ENCODE measurements at regions not wholly inside any gene's neighbourhood (a gene's known extent, or its start where the extent isn't known, plus 50 kb on each side); places are given as distances from the start of the nearest gene placed in this dataset.
"Not testable (repeated sequence)": the region's sequence is repeated elsewhere in the genome, so short reads cannot be mapped to it uniquely, and the experiment has no call there.

DNA sequence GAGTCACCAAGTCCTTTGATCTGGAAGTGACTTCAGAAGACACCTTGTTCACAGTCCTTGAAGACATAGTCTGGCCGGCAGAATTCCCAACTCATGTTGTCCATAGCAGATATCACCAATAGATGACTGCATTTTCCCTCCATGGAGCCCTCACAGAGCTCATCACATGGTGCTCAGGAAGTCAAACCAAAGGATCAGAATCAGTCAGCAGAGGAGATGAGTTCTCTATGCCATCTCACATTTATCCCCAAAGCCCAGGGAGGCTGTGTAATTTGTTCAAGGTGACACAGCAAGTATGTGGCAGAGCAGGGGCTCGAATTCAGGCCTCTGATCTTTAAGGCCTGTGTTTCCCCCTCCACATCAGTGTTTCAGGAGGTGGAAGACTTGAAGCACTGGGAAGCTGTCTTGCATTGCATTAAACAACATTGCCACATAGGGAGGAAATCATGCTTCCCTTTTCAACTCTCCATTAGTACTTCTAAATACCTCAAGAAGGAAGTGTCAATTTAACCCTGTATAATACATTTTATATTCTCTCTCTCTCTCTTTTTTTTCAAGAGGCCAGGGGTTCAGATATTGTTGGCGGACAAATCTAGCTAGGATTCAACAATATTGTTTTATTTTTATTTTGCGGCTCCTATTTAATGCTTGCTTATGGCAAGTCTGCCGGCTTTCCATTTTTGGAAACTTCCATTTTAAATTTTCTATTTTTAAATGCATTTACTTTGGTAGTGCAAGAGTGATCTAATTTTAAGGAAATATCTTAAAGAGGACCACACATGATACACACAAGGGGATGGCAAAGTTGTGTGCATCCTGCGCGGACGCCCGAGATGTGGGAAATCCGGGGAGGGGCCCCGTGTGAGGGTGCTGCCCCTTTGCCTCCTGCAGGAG, 61.9 kb downstream of the NPIPB5 start:
- not testable (repeated sequence) for DNase-seq (ENCODE audit: low spot score)

DNA sequence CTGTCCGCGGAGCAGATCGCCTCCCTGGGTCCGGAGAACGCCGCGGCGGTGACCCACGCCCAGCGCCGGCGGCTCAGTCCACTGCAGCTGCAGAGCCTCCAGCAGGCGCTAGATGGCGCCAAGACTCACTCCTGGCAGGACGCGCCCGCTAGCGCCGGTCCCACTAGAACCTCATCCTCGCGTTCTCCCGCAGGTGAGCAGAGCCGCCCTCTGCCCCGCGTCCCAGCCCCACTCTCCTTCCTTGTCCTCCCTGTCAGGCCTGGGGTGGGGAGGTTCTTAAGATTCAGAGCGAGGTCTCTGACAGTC, 62.5 kb downstream of the NPIPB5 start:
- not testable (repeated sequence) for DNase-seq (ENCODE audit: low spot score)

DNA sequence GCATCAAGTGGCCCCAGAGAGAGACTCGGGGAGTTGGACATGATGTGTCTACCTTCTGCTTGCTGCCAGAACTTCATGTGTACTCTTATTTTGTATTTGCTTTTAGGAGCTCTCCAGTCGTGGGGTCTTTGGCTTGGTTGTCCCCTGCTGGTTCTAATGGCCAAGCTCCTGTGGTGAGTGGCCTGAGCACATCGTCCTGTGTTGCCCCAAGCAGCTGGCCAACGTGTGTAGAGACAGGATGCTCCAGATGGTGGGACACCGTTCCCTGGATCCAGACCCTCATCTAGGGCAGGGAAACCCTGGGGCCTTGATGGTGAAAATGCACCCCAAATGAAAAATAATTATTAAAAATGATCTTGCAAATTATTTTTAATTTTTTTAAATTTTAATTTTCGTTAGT, 65.8 kb downstream of the NPIPB5 start:
- not testable (repeated sequence) for DNase-seq (ENCODE audit: low spot score)

DNA sequence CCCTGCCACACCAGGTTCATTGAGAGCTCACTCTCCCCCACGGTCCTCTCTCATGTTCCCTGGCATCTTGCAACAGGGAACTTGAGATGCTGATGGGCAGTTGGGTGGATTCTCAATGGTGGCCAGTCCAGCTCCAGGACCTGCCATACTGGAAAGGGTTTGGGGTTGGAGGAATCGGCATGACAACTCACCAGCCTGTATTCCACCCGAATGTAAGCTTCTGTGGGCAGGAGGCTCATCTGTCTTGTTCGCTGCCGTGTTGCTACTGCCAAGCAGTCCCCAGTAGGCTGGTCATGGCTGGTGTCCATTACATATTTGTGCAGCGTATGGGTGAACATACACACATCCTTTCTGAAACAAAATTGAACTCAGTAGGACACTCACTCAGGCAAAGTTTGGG, 72.5 kb downstream of the NPIPB5 start:
- DNase-seq (ENCODE audit: low spot score), result not testable (repeated sequence)

DNA sequence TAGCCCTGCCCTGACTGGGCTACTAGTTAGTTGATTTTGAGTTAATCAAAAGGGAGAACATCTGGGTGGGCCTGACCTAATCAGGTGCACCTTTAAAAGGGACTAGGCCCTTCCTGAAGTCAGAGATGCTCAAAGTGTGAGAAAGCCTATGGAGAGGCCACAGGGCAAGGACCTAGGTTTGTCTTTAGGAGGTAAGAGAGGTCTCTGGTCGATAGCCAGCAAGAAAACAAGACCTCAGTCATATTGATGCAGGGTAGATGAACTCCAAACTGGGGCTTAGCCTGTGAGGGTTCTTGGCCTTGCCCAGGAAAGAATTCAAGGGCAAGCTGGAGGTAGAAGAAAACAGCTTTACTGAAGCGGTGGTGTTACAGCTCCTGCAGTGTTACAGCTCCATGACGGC, 73.8 kb downstream of the NPIPB5 start:
- DNase-seq (ENCODE audit: low spot score), result not testable (repeated sequence)

DNA sequence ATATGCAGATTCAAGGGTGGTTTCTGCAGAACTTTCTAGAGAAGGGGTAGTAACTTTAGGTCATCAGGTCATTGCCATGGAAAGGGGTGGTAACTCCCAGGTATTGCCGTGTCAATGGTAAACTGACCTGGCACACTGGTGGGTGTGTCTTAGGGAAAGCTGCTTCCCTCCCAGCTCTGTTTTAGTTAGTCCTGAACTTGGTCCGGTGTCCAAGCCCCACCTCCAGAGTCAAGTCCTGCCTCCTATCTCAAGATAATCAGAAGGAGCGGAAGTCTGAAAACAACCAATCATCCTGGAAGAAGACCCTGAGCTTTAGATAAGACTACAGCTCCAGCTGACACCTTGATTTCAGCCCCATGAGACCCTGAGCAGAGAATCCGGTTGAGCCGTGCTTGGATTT, 74.2 kb downstream of the NPIPB5 start:
- not testable (repeated sequence) for DNase-seq (ENCODE audit: low spot score)

DNA sequence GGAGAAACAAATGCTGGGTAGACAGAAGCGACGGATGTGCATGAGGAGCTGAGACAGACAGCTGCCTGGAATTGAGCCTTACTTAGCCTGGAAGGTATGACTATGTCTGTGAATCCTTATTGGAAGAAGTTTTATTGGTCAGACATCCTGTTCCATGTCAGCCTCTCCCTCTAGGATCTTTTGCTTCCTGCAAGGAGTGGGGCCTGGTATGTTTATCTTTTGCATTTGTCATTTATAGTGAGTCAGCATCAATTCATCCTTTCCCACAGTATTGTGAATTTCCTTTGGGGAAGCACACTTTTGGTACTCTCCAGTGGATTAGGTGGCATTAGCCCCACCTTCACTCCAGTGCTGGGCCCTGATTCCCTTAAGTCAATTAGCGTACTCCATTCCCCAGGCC, 74.7 kb downstream of the NPIPB5 start:
- DNase-seq (ENCODE audit: low spot score), result peak; percentile 79

DNA sequence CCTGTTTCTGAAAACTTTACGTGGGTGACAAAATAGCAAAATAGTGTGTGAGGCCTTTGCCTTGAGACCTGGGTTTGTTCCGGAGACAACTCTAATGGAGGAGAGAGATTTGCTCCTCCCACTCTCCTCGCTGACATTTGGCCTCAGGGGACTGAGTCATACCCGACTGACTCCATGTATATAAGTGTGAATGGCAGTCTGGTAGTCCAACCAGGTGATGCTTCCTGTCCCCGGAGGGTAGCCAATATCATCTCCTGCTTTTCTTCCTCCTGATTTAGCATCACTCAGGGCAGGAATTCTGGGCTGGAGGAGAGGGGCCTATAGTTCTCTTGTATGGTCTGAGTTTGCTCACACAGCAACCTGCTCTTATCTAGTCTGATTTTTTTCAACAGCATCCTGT, 76.0 kb downstream of the NPIPB5 start:
- DNase-seq (ENCODE audit: low spot score), result not testable (repeated sequence)

DNA sequence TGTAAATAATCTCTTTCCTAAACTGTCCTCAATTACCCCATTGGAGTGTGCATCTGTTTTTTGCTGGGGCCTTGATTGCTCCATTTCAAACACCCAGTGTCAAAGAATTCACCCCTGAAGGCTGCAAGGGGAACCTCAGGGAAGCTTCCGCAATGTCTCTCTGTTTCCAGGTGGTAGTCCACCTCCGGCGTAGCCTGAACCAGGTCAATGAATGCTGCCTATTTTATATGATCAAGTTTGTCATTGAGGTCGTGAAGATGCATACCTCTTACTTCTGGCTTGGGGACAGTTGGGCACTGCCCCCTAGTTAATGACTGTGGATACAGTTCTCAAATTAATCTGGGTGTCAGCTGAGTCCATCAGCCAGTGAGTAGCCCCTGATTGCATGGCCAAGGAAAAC, 79.1 kb downstream of the NPIPB5 start:
- DNase-seq (ENCODE audit: low spot score), result not testable (repeated sequence)

DNA sequence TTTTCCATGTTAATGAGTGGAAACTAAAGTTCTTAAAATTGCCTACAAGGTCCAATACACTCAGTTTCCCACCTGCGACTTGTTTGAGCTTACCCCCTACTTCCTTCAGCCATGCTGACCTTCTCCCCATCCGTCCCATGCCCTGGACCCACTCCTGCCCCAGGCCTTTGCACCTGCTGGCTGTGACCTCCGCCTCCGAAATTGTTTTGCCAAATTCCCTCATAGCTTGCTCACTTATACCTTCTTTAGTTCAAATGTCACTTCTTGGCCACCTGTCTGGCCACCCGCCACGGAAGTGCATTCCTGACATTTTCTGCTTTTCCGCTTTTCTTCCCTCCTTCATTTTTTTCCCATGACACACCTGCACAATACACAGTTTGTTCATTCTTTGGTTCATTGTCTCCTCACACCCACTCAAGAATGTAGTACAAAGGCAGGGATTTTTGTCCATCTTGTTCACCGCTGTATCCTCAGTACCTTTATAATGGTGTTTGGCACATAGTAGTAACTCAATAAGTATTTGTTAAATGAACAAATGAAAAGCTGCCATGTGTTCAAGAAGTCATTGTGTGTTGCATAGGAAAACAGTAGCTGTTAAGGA, 85.9 kb downstream of the NPIPB5 start:
- not testable (repeated sequence) for DNase-seq (ENCODE audit: low spot score)

DNA sequence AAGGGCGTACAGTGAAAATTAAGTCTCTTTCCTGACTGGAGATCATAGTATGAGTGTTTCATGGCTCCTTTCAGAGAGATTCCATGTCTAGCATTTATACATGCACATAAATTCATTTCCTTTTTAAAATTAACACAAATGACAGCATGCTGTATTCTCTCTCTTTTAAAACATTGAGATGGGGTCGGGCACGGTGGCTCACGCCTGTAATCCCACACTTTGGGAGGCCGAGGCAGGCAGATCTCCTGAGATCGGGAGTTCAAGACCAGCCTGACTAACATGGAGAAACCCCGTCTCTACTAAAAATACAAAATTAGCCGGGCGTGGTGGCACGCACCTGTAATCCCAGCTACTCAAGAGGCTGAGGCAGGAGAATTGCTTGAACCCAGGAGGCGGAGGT, 93.1 kb downstream of the NPIPB5 start:
- not testable (repeated sequence) for DNase-seq (ENCODE audit: low spot score)

DNA sequence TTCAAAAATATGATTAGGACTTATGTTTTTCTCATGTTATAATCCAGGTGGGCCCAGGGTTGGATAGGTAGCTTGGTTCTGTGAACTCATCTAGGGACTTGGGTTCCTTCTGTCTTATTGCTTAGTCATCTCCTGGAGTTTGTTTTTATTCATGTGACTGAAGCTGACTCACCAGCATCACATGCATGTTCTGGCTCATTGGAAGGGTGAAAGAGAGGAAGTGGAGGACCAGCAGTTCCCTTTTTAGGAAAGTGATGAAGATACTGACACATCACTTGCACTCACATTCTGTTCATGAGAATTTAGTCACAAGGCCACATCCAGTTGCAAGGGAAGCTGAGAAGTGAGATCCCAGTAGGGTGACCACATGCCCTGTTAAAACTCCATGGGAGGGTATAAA, 95.9 kb downstream of the NPIPB5 start:
- not testable (repeated sequence) for DNase-seq (ENCODE audit: low spot score)

DNA sequence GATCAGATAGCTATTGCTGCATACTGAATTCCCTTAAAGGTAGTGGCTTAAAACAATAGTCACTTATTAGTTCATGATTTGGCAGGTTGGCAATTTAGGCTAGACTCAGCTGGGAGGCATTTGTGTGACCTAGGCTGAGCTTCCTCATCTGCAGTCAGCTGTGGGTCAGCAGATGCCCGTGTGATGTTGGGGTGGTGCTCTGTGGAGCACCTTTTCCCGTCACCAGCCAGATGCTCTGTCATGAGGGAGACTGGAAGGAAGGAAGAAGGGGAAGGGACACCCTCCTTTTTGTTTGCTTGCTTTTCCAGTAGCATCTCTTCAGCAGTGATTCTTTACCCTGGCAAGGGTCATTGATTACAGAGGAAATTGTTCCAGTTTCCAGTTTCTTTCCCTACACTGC, 99.1 kb downstream of the NPIPB5 start:
- DNase-seq (ENCODE audit: low spot score), result not testable (repeated sequence)

DNA sequence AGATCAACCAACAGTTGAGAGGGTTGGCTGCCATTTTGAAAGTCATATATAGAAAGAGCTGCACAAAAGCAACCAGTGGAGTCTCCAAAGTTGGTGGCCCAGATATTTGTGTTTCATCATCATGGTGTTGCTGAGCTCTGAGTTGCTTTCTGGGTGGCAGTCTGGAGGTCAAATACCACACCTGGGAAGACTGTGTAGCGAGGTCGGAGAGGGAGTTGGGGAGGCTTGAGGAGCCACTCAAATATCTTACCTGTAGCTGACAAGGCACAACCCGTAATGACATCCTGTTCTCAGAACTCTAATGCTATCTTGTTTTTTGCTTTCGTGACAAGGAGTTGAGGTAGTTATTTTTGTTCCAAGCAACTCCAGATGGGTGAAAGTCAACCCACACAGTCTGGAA, 100.4 kb downstream of the NPIPB5 start:
- DNase-seq (ENCODE audit: low spot score), result not testable (repeated sequence)

DNA sequence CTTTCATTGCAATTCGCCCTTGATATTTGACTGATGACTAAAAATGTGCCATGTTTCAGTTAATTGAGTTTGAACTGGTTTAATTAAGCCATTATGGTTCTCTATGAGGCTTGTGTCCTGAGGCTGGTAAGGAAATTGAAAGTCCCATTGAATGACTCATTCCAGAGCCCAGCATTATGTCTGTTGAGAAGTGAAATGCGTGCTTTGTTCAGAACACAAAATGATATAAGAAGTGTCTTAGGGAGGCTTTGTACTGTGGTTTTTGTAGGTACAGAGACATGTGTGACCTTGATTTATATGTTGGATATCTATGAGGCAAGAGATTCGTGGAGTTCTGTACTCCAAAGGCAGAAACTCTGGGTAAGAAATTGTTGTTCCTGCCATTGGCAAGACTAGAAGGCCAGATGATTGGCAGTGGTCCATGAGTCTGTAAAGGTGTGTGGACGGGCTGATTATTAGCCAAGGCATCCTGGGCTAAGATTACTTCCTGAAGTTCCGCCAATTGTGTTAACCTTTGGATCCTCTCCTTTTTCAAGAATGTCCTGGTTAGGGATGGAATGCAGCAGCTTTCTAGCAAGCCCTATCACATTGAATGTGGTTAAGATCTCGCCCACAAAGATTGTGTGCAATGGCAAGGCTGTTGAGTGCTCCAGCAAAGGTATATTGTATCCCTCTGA, 103.7 kb downstream of the NPIPB5 start:
- DNase-seq (ENCODE audit: low spot score), result no peak

DNA sequence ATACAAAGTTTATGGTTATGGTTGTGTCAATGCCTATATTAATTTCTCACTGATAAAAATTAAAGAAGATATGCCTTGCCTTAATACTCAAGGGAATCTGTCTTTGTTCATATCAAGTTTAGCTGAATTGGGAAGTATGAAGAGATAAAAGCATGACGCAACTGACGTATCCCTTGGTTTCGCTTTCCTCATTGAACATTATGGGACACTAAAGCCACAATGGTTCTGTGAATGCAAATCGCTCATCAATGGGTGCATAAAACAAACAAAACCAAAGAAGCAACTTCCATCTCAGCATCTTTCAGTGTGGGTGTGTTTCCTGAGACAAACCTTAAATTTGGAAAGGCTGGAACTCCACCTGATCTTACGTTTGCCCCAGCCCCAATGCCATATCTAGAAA, 108.2 kb downstream of the NPIPB5 start:
- DNase-seq (ENCODE audit: low spot score), result no peak

DNA sequence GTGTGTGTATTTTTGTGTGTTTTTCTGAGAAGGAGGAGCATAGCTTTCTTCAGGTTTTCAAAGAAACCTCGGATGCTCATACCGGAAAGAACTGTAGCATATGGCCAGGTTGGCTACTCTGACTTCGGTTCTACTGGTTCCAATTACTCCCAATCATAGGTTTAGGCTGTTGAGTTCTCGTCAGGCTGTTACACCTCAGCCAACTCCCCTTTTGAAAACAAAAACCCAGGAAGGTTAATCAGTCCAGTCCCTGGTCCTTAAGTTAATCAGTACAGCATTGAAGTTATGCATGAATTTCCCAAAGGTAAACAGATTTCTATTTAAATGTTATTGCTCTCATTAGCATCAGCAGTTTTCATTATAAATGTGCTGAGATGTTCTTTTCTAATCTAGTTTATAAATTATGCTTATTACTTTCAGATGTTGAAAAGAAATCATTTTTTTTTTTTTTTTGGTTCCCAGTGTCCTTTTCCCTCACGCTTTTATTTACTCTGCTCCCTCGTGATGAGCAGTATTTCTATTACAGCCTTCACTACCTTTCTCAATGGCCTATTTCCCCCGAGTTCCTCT, 111.0 kb downstream of the NPIPB5 start:
- no peak for DNase-seq (ENCODE audit: low spot score)

DNA sequence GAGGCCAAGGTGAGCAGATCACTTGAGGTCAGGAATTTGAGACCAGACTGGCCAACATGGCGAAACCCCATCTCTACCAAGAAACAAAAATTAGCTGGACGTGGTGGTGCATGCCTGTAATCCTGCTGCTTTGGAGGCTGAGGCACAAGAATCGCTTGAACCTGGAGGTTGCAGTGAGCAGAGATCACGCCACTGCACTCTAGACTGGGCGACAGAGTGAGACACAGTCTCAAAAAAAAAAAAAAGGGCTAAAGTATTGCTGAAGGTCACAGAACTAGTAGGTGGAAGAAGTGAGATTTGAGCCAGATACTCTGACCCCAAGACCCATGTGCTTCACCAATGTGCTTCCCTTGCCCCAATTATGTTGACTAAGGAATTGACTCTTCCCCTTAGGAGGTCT, 112.0 kb downstream of the NPIPB5 start:
- DNase-seq (ENCODE audit: low spot score), result no peak

DNA sequence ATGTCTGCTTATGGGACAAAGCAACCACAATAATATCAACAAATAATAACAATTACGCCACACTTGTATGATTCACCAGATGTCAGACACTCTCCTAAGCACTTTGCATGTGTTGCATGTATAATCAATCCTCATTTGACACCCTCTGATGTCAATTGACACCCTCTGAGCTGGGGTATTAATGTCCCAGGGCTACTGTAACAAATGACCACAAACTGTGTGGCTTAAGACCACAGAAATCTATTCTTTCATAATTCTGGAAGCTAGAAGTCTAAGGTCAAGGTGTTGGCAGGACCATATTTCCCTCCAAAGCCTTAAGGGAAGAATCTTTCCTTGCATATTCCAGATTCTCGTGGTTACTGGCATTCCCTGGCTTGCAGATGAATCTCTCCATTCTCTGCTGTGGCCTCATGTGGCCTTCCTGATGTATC, 112.7 kb downstream of the NPIPB5 start:
- DNase-seq (ENCODE audit: low spot score), result no peak

DNA sequence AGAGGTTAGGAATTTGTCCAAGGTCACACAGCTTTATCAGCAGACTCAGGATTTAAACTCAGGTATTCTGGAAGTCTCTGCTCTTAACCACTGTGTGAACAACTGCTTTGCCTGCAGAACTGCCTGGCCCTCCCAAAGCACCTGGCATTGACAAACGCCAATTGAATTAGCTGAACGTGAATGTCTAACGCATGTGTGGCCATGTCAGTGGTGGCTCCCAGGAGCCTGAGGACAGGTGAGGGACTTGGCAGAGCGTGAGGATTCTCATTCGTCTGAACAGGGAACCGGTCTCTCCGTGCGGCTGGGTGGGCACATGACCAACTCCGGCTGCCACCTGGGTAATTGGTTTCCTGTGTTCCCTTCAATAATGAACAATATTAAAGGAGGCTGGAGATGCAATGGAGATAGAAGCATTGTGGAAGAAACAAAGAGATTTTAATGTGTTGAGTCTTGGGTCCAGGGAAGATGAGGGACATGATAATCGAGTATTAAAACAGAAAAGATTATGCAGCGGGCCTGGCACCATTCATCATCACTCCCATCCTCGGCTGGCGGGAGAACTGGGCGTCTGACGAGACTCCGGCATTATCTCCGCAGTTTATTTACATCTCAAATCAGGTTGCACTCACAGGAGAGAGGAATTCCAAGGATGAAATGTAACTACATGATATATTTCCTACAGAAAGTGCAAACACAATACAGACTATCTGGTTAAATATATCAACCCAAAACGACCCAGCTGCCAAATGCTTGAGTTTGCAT, 113.5 kb downstream of the NPIPB5 start:
- DNase-seq (ENCODE audit: low spot score), result no peak

DNA sequence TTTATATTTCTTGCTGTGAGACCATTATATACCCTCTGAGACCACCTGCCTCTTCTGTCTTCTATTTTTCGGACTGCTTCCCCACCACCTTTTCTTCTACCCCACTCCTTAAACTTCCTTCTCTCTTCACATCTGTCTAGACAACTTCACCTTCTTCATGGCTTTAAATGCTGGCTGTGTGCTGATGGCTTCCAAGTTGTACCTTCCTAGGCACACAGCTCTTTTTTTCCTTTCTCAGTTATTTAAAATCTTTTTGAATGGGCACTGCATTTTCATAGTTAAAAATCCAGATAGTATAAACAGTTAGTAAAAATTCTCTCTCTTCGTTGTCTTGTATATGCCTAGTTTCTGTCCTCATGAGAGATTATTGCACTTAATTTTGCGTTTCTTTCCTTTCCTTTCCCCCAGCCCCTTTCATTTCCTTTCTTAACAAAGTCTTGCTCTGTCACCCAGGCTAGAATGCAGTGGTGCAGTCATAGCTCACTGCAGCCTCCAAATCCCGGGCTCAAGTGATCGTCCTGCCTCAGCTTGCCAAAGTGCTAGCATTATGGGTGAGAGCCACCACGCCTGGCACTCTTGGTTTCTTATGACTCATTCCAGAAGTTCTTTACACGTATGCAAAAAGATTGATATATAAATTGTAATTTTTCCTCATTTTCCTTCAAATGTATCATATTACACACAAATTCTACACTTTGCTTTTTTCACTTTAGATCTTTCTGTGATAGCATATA, 114.3 kb downstream of the NPIPB5 start:
- no peak for DNase-seq (ENCODE audit: low spot score)
